GM12864 (cell line): ENCODE measurements at regions not wholly inside any gene's neighbourhood (a gene's known extent, or its start where the extent isn't known, plus 50 kb on each side); places are given as distances from the start of the nearest gene placed in this dataset.

Experiments used
- DNase-seq: peaks from one replicate; pipeline ENCODE4 v3.0.0-alpha.2; 2011; ENCODE audit warnings: low read depth
- H3K4me3 ChIP-seq: 2 replicates; pipeline ENCODE4 v1.5.1; 2011; ENCODE audit warnings: mild to moderate bottlenecking, low read depth, low read length, control low read depth
- TF ChIP-seq, protein P1 (sequence below): IDR thresholded peaks from 2 replicates; pipeline ENCODE4 v1.5.1; 2011; ENCODE audit warnings: low read depth, mild to moderate bottlenecking, moderate library complexity, low read length, control low read depth, inconsistent platforms; ENCODE audit errors: missing control alignments

- no peak for DNase-seq
- TF ChIP-seq, protein P1, sequence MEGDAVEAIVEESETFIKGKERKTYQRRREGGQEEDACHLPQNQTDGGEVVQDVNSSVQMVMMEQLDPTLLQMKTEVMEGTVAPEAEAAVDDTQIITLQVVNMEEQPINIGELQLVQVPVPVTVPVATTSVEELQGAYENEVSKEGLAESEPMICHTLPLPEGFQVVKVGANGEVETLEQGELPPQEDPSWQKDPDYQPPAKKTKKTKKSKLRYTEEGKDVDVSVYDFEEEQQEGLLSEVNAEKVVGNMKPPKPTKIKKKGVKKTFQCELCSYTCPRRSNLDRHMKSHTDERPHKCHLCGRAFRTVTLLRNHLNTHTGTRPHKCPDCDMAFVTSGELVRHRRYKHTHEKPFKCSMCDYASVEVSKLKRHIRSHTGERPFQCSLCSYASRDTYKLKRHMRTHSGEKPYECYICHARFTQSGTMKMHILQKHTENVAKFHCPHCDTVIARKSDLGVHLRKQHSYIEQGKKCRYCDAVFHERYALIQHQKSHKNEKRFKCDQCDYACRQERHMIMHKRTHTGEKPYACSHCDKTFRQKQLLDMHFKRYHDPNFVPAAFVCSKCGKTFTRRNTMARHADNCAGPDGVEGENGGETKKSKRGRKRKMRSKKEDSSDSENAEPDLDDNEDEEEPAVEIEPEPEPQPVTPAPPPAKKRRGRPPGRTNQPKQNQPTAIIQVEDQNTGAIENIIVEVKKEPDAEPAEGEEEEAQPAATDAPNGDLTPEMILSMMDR: no peak
- no peak overlapping the region for H3K4me3 ChIP-seq
Measured at GRCh38 chr1:194043984-194044755, 857.8 kb upstream of the B3GALT2 start.

GRCh38 chr1:194042736-194043135, 856.3 kb upstream of the B3GALT2 start:
- no peak for DNase-seq
- H3K4me3 ChIP-seq: no peak overlapping the region
- TF ChIP-seq, protein P1: no peak

DNA sequence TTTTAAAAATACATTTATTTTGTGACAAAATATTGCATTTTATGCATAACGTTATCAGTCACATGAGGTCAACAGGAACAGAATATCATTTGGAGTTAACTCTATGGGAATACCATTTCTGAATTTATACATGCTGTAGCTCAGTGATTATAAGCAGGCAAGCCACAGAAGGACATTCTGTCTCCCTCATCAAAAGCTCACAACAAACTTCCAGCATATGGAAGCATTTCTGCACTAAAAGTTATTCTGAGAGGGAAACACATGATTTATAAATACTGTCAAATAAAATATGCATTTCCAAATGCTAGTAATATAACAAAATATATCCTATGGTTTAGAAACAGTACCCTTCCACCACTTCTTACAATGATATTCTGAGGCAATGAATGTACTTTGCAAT, 854.1 kb upstream of the B3GALT2 start:
- no peak overlapping the region for H3K4me3 ChIP-seq
- DNase-seq: no peak
- TF ChIP-seq, protein P1: no peak

DNA sequence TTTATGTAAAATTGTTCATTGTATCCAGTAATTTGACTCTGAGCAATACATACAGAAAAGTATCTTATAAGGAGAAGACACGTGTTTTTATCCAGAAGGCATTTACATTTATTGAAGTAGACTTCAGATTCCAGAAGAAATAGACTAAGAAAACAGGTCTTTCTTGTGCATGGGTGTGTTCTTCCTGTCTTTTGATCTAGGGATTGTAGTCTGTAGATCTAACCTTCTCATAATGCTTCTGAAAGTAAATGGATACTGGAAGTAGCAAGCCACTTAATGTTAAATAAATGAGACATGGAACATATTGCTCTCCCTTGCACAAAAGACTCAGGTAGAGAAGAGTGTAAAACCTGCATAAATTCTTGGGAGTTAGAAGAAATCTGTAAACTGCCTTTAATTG, 853.2 kb upstream of the B3GALT2 start:
- H3K4me3 ChIP-seq: no peak overlapping the region
- no peak for DNase-seq
- TF ChIP-seq, protein P1: no peak

- no peak overlapping the region for H3K4me3 ChIP-seq
- DNase-seq: no peak
Measured at GRCh38 chr1:194033646-194034045, 847.2 kb upstream of the B3GALT2 start.

GRCh38 chr1:194028002-194028401, 841.6 kb upstream of the B3GALT2 start:
- TF ChIP-seq, protein P1: no peak
- DNase-seq: no peak
- no peak overlapping the region for H3K4me3 ChIP-seq

More at GRCh38 chr1:194033646-194034045, 847.2 kb upstream of the B3GALT2 start:
- TF ChIP-seq, protein P1: no peak

DNA sequence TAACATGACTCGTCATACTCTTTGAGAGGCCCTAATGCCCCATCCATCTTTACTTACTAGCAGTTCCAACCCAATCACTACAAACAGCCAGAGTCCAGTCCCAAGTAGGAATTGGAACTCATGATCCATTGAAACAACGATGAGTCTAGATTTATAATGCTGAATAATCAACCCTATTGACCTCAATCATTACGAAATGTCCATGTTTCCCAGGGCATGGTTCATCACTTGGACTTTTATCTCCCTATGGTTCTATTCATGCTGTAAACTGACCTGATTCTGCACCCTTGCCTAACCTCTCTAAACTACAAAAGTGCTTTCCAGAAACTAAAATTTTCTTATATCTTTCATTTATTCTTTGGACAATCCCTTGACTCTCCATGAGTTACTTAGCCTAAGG, 840.0 kb upstream of the B3GALT2 start:
- DNase-seq: no peak
- TF ChIP-seq, protein P1: no peak
- no peak overlapping the region for H3K4me3 ChIP-seq
